BJ (cell line): ENCODE measurements at regions not wholly inside any gene's neighbourhood (a gene's known extent, or its start where the extent isn't known, plus 50 kb on each side); places are given as distances from the start of the nearest gene placed in this dataset.

Experiments
- CTCF ChIA-PET: fragments of 350-600 bp; formaldehyde crosslinking; extraction: SDS; loops from one replicate; lab custom pipeline; 2021; ENCODE audit warnings: antibody characterized with exemption, inconsistent platforms; lab: Yijun Ruan, JAX
- POLR2A ChIA-PET: fragments of 300-600 bp; sonication (Branson Sonifier 250); formaldehyde crosslinking; extraction: SDS; loops from one replicate; lab custom pipeline; 2021; ENCODE audit warnings: antibody characterized with exemption; lab: Charles Lee
- DNase-seq: peaks from one replicate; pipeline ENCODE4 v3.0.0-alpha.2; 2011; ENCODE audit warnings: low read depth
- H3K27me3 ChIP-seq: 2 replicates; pipeline ENCODE4 v1.6.0; 2011; ENCODE audit warnings: low read length; ENCODE audit not compliant: control insufficient read depth, insufficient read depth
- H3K36me3 ChIP-seq: 2 replicates; pipeline ENCODE4 v1.5.1; 2011; ENCODE audit warnings: low read length; ENCODE audit not compliant: control insufficient read depth, insufficient read depth
- H3K4me3 ChIP-seq: 2 replicates; pipeline ENCODE4 v1.5.1; 2011; ENCODE audit warnings: low read depth, mild to moderate bottlenecking, control low read depth, low read length
- TF ChIP-seq, protein P1 (sequence below): IDR thresholded peaks from 2 replicates; pipeline ENCODE4 v1.5.1; 2011; ENCODE audit warnings: low read depth, mild to moderate bottlenecking, control low read depth, inconsistent platforms, low read length, moderate library complexity; ENCODE audit not compliant: insufficient read depth

DNA sequence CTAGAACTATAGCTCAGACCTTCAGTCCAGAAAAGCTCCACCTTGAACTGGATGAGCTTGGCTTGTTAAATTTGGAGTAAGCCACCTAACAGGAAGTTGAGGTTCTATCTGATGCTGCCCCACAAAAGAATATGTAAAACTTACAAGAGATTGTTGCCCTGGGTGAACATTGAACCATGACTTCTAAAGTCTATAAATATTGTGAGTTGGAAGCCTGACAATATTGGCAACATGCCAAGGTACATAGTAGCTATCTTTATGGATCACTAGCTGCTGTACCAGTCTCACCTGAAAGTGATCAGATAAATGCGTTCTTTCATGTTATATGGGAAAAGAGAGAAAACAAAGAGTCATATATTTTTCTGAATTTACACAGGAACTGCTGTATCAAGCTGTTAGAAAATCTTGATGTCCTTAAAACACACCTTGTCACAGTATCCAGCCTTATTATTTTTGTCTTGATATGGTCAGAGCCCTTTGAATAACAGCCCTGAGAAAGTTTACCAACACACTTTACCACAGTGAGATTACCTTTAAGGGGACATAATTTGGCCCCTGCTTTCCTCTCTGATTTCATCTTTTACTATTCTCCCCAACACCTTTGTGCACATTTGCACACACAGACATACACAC is 92.0 kb downstream of the LSMEM1 start:
- Histone ChIP-seq H3K36me3 (no peaks in the 10 kb centered on the region), H3K4me3 (no peak overlapping the region), H3K27me3 (no peaks in the 10 kb centered on the region)
- POLR2A ChIA-PET: no interaction called here
- TF ChIP-seq, protein P1, sequence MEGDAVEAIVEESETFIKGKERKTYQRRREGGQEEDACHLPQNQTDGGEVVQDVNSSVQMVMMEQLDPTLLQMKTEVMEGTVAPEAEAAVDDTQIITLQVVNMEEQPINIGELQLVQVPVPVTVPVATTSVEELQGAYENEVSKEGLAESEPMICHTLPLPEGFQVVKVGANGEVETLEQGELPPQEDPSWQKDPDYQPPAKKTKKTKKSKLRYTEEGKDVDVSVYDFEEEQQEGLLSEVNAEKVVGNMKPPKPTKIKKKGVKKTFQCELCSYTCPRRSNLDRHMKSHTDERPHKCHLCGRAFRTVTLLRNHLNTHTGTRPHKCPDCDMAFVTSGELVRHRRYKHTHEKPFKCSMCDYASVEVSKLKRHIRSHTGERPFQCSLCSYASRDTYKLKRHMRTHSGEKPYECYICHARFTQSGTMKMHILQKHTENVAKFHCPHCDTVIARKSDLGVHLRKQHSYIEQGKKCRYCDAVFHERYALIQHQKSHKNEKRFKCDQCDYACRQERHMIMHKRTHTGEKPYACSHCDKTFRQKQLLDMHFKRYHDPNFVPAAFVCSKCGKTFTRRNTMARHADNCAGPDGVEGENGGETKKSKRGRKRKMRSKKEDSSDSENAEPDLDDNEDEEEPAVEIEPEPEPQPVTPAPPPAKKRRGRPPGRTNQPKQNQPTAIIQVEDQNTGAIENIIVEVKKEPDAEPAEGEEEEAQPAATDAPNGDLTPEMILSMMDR: no peak
- DNase-seq: no peak
- CTCF ChIA-PET: no interaction called here

DNA sequence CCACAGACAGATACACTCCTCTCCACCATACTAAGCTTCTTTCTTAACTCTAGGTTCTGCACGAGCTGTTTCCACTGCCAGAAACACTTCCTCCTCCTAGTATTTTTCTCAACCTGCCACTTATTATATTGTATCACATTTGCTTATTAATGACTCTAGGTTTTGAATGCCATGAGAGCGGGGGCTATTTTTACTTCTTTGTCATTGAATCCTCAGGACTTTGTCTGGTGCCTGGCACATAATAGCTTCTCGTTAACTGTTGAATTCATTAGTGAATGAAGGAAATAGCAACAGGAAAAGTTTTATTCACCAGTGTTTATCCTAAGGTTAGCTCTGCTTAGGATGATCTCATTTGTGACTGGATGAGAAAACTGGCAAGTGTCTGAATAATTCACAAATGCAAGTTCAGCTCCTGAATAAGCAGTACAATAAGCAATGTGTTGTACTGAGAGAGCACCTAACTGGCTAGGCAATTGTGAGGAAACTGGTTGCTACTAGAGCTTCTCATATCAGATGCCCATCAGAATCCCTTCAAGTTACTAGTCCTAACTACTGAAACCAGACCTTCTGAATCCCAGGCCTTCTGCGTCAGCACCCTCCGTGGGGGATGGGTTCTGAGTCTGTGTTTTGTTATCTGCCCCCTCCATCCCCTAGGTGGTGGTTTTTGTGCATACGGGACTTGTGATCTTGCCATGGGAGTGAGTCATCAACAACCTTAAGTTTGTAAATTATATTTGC is 92.7 kb downstream of the LSMEM1 start:
- TF ChIP-seq, protein P1: no peak
- Histone ChIP-seq H3K36me3 (no peaks in the 10 kb centered on the region), H3K27me3 (no peaks in the 10 kb centered on the region), H3K4me3 (no peak overlapping the region)
- DNase-seq: no peak
- CTCF ChIA-PET: no interaction called here
- POLR2A ChIA-PET: no interaction called here

DNA sequence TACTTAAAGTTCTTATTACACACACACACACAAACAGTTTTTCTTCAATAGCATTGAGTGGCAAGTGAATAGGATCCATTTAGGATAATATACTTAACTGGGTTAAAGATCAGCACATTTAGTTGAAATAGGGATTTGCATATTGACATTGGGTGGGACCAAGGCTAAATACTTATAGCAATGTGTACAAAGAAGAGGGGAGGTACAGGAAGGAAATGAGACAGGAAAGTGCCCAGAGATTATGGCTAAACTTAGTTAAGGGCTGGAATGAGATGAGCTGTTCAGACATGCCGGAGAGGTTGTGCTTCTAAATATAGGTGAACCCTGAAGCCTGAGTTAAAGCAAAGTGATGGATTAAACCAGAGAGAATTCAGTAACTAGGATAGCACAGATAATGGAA is 95.1 kb downstream of the LSMEM1 start:
- ChIA-PET CTCF (no interaction called here), POLR2A (no interaction called here)
- DNase-seq: no peak
- Histone ChIP-seq H3K36me3 (no peaks in the 10 kb centered on the region), H3K27me3 (no peaks in the 10 kb centered on the region), H3K4me3 (no peak overlapping the region)
- TF ChIP-seq, protein P1: no peak

DNA sequence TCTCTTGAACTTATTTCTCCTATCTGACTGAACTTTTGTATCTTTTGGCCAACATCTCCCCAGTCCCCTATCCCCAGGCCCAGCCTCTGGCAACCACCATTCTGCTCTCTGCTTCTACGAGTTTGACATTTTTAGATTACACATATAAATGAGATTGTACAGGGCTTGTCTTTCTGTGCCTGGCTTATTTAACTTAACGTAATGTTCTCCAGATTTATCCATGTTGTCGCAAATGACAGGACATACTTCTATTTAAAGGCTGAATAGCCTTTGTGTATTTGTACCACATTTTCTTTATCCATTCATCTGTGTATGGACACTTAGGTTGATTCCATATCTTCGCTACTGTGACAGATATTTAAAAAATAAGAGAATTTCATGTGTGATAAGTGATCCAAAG is 98.6 kb downstream of the LSMEM1 start:
- H3K36me3 ChIP-seq: no peaks in the 10 kb centered on the region
- no peak overlapping the region for H3K4me3 ChIP-seq
- ChIA-PET POLR2A (no interaction called here), CTCF (no interaction called here)
- H3K27me3 ChIP-seq: no peaks in the 10 kb centered on the region
- DNase-seq: no peak
- TF ChIP-seq, protein P1: no peak

DNA sequence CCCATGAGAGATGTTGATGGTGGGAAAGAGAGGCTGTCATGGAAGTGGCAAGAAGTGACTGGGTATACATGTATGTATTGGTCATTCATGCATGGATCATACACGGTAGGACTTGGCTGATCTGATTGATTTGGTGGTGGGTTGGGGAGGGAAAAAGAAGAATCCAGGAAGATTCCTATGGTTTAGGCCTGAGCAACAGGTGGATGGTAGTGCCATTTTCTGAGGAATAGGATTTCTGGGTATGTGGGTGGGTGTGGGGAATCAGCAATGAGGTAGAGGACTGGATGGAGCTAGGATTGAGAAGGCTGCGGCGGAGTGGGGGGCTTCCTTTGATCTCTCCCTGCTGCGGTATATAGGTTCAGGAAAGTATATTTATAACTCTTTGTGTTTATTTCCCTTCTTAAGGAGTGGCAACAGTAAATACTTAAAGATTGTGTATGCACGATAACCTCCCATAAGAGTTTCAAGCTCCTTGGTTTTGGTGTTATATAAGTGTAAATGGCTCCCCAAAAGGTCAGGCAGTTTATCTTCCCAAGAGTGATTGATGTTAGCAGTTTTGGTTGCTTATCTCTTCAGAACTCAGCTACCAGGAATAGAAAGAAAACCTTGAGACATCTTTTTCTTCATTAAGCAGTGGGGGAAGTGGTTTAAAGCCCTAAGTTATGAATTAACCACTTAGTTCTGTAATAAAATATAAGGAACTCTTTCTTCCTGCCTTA is 100.1 kb downstream of the LSMEM1 start:
- TF ChIP-seq, protein P1: no peak
- no peaks in the 10 kb centered on the region for H3K27me3 ChIP-seq
- no peak for DNase-seq
- CTCF ChIA-PET: no interaction called here
- POLR2A ChIA-PET: no interaction called here
- H3K4me3 ChIP-seq: no peak overlapping the region
- H3K36me3 ChIP-seq: no peaks in the 10 kb centered on the region
